NCI-H446 (cell line): ENCODE measurements at regions not wholly inside any gene's neighbourhood (a gene's known extent, or its start where the extent isn't known, plus 50 kb on each side); places are given as distances from the start of the nearest gene placed in this dataset.

ENCODE experiments used
- DNase-seq, 2 experiments: peaks; one replicate each; lab custom pipeline; 2025; lab: John Stamatoyannopoulos, UW

- no peak for DNase-seq
Measured at GRCh38 chr12:126855768-126856167, 1411.2 kb upstream of the TMEM132C start.

- no peak for DNase-seq
Measured at GRCh38 chr12:126856958-126857357, 1410.0 kb upstream of the TMEM132C start.

- DNase-seq = no peak
Measured at GRCh38 chr12:126858560-126858959, 1408.4 kb upstream of the TMEM132C start.

- no peak for DNase-seq
Measured at GRCh38 chr12:126860210-126860609, 1406.8 kb upstream of the TMEM132C start.

- no peak for DNase-seq
Measured at GRCh38 chr12:126862500-126862899, 1404.5 kb upstream of the TMEM132C start.

- no peak for DNase-seq
Measured at GRCh38 chr12:126869644-126870043, 1397.3 kb upstream of the TMEM132C start.

GRCh38 chr12:126873701-126874100, 1393.3 kb upstream of the TMEM132C start:
- DNase-seq = no peak

- peak in 1 of 2 experiments; percentile 27 for DNase-seq
Measured at GRCh38 chr12:126874427-126875026, 1392.4 kb upstream of the TMEM132C start.

- no peak for DNase-seq
Measured at GRCh38 chr12:126879842-126880241, 1387.1 kb upstream of the TMEM132C start.

- DNase-seq = no peak
Measured at GRCh38 chr12:126883697-126884096, 1383.3 kb upstream of the TMEM132C start.

GRCh38 chr12:126889501-126889900, 1377.5 kb upstream of the TMEM132C start:
- no peak for DNase-seq

- DNase-seq = no peak
Measured at GRCh38 chr12:126890097-126890496, 1376.9 kb upstream of the TMEM132C start.

- no peak for DNase-seq
Measured at GRCh38 chr12:126891789-126892188, 1375.2 kb upstream of the TMEM132C start.

GRCh38 chr12:126895951-126896913, 1370.7 kb upstream of the TMEM132C start:
- DNase-seq = no peak

- no peak for DNase-seq
Measured at GRCh38 chr12:126897102-126897501, 1369.9 kb upstream of the TMEM132C start.

- no peak for DNase-seq
Measured at GRCh38 chr12:126897778-126898177, 1369.2 kb upstream of the TMEM132C start.

GRCh38 chr12:126898562-126898961, 1368.4 kb upstream of the TMEM132C start:
- no peak for DNase-seq

- no peak for DNase-seq
Measured at GRCh38 chr12:126899926-126900792, 1366.8 kb upstream of the TMEM132C start.

GRCh38 chr12:126903027-126903876, 1363.7 kb upstream of the TMEM132C start:
- DNase-seq = no peak

- DNase-seq = no peak
Measured at GRCh38 chr12:126905752-126906151, 1361.2 kb upstream of the TMEM132C start.
